ENCODE measurements at regions not wholly inside any gene's neighbourhood (a gene's known extent, or its start where the extent isn't known, plus 50 kb on each side); places are given as distances from the start of the nearest gene placed in this dataset.

GRCh38 chr13:59345311-59345710, 818.4 kb downstream of the DIAPH3 start:
- TF ChIP-seq, protein P1, sequence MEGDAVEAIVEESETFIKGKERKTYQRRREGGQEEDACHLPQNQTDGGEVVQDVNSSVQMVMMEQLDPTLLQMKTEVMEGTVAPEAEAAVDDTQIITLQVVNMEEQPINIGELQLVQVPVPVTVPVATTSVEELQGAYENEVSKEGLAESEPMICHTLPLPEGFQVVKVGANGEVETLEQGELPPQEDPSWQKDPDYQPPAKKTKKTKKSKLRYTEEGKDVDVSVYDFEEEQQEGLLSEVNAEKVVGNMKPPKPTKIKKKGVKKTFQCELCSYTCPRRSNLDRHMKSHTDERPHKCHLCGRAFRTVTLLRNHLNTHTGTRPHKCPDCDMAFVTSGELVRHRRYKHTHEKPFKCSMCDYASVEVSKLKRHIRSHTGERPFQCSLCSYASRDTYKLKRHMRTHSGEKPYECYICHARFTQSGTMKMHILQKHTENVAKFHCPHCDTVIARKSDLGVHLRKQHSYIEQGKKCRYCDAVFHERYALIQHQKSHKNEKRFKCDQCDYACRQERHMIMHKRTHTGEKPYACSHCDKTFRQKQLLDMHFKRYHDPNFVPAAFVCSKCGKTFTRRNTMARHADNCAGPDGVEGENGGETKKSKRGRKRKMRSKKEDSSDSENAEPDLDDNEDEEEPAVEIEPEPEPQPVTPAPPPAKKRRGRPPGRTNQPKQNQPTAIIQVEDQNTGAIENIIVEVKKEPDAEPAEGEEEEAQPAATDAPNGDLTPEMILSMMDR (IDR thresholded peaks at IDR 0.05; ENCODE audit: low read depth, low read length), result no peak
- DNase-seq (ENCODE audit: extremely low read depth, low read depth), result no peak

DNA sequence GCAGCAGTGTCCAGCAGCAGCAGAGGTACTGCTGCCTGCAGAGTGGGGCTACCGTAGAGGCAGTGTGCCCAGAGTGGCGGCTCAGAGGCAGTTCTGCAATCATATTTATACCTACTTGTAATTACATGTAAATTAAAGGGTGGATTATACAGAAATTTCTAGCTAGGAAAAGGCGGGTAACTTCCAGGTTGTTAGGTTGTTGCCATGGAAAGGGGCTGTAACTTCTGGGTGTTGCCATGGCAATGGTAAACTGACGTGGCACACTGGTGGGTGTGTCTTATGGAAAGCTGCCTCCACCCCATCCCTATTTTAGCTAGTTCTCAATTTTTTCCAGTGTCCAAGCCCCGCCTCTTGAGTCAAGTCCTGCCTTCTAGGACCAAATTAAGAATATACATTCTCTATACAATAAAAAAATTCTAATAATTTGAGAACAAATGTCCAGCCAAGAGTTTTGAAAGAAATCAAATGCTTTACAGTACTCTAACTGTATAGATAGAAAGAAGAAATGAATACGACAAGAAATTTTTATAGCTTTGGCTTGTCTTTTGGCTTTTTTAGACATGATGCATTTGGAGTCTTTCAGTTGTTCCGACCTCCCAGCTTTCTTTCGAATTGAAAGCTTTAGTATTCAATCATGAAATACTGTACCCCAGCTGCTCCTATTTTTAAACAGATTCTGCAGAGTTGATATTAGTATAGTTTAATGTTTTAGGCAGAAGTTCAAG, 816.6 kb downstream of the DIAPH3 start:
- TF ChIP-seq, protein P1 (IDR thresholded peaks at IDR 0.05; ENCODE audit: low read depth, low read length), result no peak

GRCh38 chr13:59348617-59349016, 815.1 kb downstream of the DIAPH3 start:
- no peak for DNase-seq (ENCODE audit: extremely low read depth, low read depth)
- TF ChIP-seq, protein P1 (IDR thresholded peaks at IDR 0.05; ENCODE audit: low read depth, low read length), result no peak

More for the DNA sequence above, 816.6 kb downstream of the DIAPH3 start:
- no peak for DNase-seq (ENCODE audit: extremely low read depth, low read depth)

GRCh38 chr13:59352600-59352999, 811.1 kb downstream of the DIAPH3 start:
- TF ChIP-seq, protein P1 (IDR thresholded peaks at IDR 0.05; ENCODE audit: low read depth, low read length), result no peak
- DNase-seq (ENCODE audit: extremely low read depth, low read depth), result no peak

DNA sequence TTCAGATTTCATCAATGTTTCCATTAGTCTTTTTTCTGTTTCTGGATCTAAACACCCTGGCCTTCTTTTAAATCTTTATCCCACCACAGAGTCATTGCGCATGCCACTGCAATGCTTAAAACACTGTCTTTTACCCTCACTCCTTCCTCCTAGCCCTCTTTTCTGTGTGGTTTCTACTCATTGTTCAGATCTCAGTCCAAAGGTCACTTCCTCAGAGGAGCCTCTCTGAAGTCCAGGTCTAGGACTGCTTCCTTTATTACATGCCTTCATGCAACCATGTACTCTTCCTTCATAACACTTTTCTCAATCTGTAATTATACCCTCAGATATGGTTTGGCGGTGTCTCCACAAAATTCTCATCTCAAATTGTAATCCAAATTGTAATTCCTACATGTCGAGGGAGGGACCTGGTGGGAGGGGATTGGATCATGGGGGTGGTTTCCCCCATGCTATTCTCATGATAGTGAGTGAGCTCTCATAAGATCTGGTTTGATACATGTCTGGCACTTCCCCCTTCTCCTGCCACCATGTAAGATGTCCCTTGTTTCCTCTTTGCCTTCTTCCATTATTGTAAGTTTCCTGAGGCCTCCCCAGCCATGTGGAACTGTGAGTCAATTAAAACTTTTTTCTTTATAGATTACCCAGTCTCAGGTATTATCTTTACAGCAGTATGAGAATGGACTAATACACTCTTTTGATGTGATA, 808.9 kb downstream of the DIAPH3 start:
- DNase-seq (ENCODE audit: extremely low read depth, low read depth), result no peak
- TF ChIP-seq, protein P1 (IDR thresholded peaks at IDR 0.05; ENCODE audit: low read depth, low read length), result no peak

- TF ChIP-seq, protein P1 (IDR thresholded peaks at IDR 0.05; ENCODE audit: low read depth, low read length), result no peak
- DNase-seq (ENCODE audit: extremely low read depth, low read depth), result no peak
Observed at GRCh38 chr13:59356607-59357006, 807.1 kb downstream of the DIAPH3 start.

- DNase-seq (ENCODE audit: extremely low read depth, low read depth), result no peak
Observed at GRCh38 chr13:59358014-59358413, 805.7 kb downstream of the DIAPH3 start.

More at GRCh38 chr13:59358014-59358413, 805.7 kb downstream of the DIAPH3 start:
- TF ChIP-seq, protein P1 (IDR thresholded peaks at IDR 0.05; ENCODE audit: low read depth, low read length), result no peak

Measured in AG09319 (cell line).